ENCODE measurements at regions not wholly inside any gene's neighbourhood (a gene's known extent, or its start where the extent isn't known, plus 50 kb on each side); places are given as distances from the start of the nearest gene placed in this dataset.
"Not testable (repeated sequence)": the region's sequence is repeated elsewhere in the genome, so short reads cannot be mapped to it uniquely, and the experiment has no call there.

- Histone ChIP-seq H3K27me3 (ENCODE audit: control insufficient read depth, insufficient read depth, low read length) (no peaks in the 10 kb centered on the region), H3K9me3 (ENCODE audit: control insufficient read depth, insufficient read depth, low read length) (no peaks in the 10 kb centered on the region), H3K36me3 (ENCODE audit: control insufficient read depth, insufficient read depth, low read length) (no peaks in the 10 kb centered on the region), H3K4me3 (ENCODE audit: low read depth, low read length) (no peak overlapping the region), H3K4me1 (ENCODE audit: control insufficient read depth, insufficient read depth, low read length) (no peaks in the 10 kb centered on the region), H3K27ac (ENCODE audit: low read depth, low read length) (no peak overlapping the region)
- peak in 1 of 6 donors; percentile 51 for DNase-seq (ENCODE audit: low read depth in 4 of 6, low spot score in 6 of 6)
Measured at GRCh38 chr11:98409069-98409468, 611.7 kb upstream of the CNTN5 start.

DNA sequence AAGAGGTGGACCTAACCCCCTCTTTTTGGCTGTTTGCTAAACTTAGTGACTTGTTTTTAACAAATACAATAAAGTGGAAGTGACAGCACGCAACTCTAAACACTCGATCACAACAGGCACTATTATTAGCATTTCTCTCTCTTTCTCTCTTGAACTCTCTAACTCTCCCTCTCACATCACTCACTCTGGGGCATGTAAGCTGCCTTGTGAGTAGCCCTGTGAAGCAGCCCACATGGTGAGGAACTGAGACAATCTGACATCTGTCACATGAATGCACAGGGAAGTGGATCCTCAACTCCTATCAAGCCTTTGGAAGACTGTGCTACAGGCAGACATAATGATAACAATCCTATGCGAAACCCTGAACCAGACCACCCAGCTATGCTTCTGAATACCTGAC lies 609.0 kb upstream of the CNTN5 start:
- 15% methylated on average over 2 of the region's 3 CpGs for WGBS (ENCODE audit: insufficient coverage)
- no peaks in the 10 kb centered on the region for H3K9me3 ChIP-seq (ENCODE audit: control insufficient read depth, insufficient read depth, low read length)
- H3K36me3 ChIP-seq (ENCODE audit: control insufficient read depth, insufficient read depth, low read length): no peaks in the 10 kb centered on the region
- H3K27me3 ChIP-seq (ENCODE audit: control insufficient read depth, insufficient read depth, low read length): no peaks in the 10 kb centered on the region
- no peak for DNase-seq (ENCODE audit: low read depth in 4 of 6, low spot score in 6 of 6)
- no peak overlapping the region for H3K27ac ChIP-seq (ENCODE audit: low read depth, low read length)
- H3K4me3 ChIP-seq (ENCODE audit: low read depth, low read length): no peak overlapping the region
- no peaks in the 10 kb centered on the region for H3K4me1 ChIP-seq (ENCODE audit: control insufficient read depth, insufficient read depth, low read length)

- Histone ChIP-seq H3K4me3 (ENCODE audit: low read depth, low read length) (no peak overlapping the region), H3K27ac (ENCODE audit: low read depth, low read length) (no peak overlapping the region), H3K27me3 (ENCODE audit: control insufficient read depth, insufficient read depth, low read length) (no peaks in the 10 kb centered on the region), H3K4me1 (ENCODE audit: control insufficient read depth, insufficient read depth, low read length) (no peaks in the 10 kb centered on the region), H3K36me3 (ENCODE audit: control insufficient read depth, insufficient read depth, low read length) (no peaks in the 10 kb centered on the region), H3K9me3 (ENCODE audit: control insufficient read depth, insufficient read depth, low read length) (no peaks in the 10 kb centered on the region)
- WGBS (ENCODE audit: insufficient coverage): no CpG with 5 or more reads among the region's 3 CpGs
- peak in 2 of 6 donors; percentile 6 to 76 for DNase-seq (ENCODE audit: low read depth in 4 of 6, low spot score in 6 of 6)
Measured at GRCh38 chr11:98417256-98417755, 603.4 kb upstream of the CNTN5 start.

GRCh38 chr11:98423933-98424332 lies 596.8 kb upstream of the CNTN5 start:
- no peaks in the 10 kb centered on the region for H3K27me3 ChIP-seq (ENCODE audit: control insufficient read depth, insufficient read depth, low read length)

GRCh38 chr11:98424773-98425172 lies 596.0 kb upstream of the CNTN5 start:
- H3K4me3 ChIP-seq (ENCODE audit: low read depth, low read length); H3K36me3 ChIP-seq (ENCODE audit: control insufficient read depth, insufficient read depth, low read length); DNase-seq (ENCODE audit: low read depth in 4 of 6, low spot score in 6 of 6); H3K27me3 ChIP-seq (ENCODE audit: control insufficient read depth, insufficient read depth, low read length); H3K4me1 ChIP-seq (ENCODE audit: control insufficient read depth, insufficient read depth, low read length); H3K27ac ChIP-seq (ENCODE audit: low read depth, low read length); H3K9me3 ChIP-seq (ENCODE audit: control insufficient read depth, insufficient read depth, low read length): not testable (repeated sequence)
- WGBS (ENCODE audit: insufficient coverage): 95% methylated on average over 2 of the region's 3 CpGs

More at GRCh38 chr11:98423933-98424332, 596.8 kb upstream of the CNTN5 start:
- 92% methylated on average over 8 of the region's 8 CpGs for WGBS (ENCODE audit: insufficient coverage)
- no peak overlapping the region for H3K4me3 ChIP-seq (ENCODE audit: low read depth, low read length)
- peaks cover 7% of the 10 kb centered on the region for H3K9me3 ChIP-seq (ENCODE audit: control insufficient read depth, insufficient read depth, low read length)
- H3K4me1 ChIP-seq (ENCODE audit: control insufficient read depth, insufficient read depth, low read length): no peaks in the 10 kb centered on the region
- H3K36me3 ChIP-seq (ENCODE audit: control insufficient read depth, insufficient read depth, low read length): no peaks in the 10 kb centered on the region
- DNase-seq (ENCODE audit: low read depth in 4 of 6, low spot score in 6 of 6): no peak
- no peak overlapping the region for H3K27ac ChIP-seq (ENCODE audit: low read depth, low read length)

DNA sequence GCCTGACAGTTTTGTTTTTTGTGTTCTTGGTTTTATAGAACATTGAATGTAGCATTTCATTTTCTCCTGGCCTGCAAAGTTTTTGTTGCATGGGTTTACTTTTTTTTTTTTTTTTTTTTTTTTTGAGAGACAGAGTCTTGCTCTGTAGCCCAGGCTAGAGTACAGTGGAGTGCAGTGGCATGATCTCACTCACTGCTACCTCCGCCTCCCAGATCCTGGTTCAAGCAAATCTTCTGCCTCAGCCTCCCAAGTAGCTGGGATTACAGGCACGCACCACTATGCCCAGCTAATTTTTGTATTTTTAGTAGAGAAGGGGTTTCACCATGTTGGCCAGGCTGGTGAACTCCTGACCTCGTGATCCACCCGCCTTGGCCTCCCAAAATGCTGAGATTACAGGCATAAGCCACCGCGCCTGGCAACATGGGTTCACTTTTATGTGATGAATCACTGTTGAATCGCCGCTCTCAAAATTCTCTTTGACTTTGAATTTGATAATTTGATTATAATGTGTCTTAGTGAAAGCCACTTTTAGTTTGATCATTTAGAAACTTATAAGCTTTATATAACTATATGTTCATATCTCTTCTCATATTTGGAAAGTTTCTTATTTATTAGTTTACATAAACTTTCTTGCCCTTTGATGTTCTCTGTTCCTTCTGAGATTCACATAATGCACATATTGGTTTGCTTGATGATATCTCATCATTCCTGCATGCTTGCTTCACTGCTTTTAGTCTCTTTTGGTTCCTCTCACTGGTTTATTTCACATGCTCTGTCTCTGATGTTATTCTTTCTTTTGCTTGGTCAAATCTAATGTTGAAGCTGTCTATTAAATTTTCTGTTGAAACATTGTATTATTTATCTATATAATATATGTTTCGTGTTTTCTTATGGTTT lies 589.0 kb upstream of the CNTN5 start:
- 100% methylated on average over 2 of the region's 9 CpGs for WGBS (ENCODE audit: insufficient coverage)
- Histone ChIP-seq H3K4me3 (ENCODE audit: low read depth, low read length) (no peak overlapping the region), H3K4me1 (ENCODE audit: control insufficient read depth, insufficient read depth, low read length) (no peaks in the 10 kb centered on the region), H3K27me3 (ENCODE audit: control insufficient read depth, insufficient read depth, low read length) (no peaks in the 10 kb centered on the region), H3K9me3 (ENCODE audit: control insufficient read depth, insufficient read depth, low read length) (peaks cover 7% of the 10 kb centered on the region), H3K36me3 (ENCODE audit: control insufficient read depth, insufficient read depth, low read length) (no peaks in the 10 kb centered on the region), H3K27ac (ENCODE audit: low read depth, low read length) (no peak overlapping the region)
- DNase-seq (ENCODE audit: low read depth in 4 of 6, low spot score in 6 of 6): no peak

- H3K27me3 ChIP-seq (ENCODE audit: control insufficient read depth, insufficient read depth, low read length): no peaks in the 10 kb centered on the region
- H3K36me3 ChIP-seq (ENCODE audit: control insufficient read depth, insufficient read depth, low read length): no peaks in the 10 kb centered on the region
- no peaks in the 10 kb centered on the region for H3K4me1 ChIP-seq (ENCODE audit: control insufficient read depth, insufficient read depth, low read length)
- H3K9me3 ChIP-seq (ENCODE audit: control insufficient read depth, insufficient read depth, low read length): no peaks in the 10 kb centered on the region
- DNase-seq (ENCODE audit: low read depth in 4 of 6, low spot score in 6 of 6): peak in 2 of 6 donors; percentile 13 to 89
- no peak overlapping the region for H3K4me3 ChIP-seq (ENCODE audit: low read depth, low read length)
- H3K27ac ChIP-seq (ENCODE audit: low read depth, low read length): no peak overlapping the region
- no CpG with 5 or more reads among the region's 1 CpG for WGBS (ENCODE audit: insufficient coverage)
Measured at GRCh38 chr11:98434296-98434695, 586.5 kb upstream of the CNTN5 start.

DNA sequence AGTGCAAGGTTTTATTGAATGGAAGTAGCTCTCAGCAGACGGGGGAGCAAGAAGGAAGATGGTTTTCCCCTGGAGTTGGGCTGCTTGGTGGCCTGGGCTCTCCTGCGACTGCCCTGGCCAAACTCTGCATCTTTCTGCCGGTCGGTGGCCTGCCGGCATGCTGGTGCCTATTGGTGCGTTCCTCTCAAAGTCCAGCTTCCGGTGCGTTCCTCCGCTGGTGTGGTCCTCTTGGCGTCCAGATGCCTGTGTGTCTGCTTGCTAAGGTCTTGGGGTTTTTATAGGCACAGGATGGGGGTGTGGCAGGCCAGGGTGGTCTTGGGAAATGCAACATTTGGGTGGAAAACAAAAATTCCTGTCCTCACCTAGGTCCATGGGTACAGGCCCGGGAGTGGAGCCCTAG lies 567.4 kb upstream of the CNTN5 start:
- no peak for DNase-seq (ENCODE audit: low read depth in 4 of 6, low spot score in 6 of 6)
- Histone ChIP-seq H3K4me1 (ENCODE audit: control insufficient read depth, insufficient read depth, low read length) (no peaks in the 10 kb centered on the region), H3K4me3 (ENCODE audit: low read depth, low read length) (no peak overlapping the region), H3K9me3 (ENCODE audit: control insufficient read depth, insufficient read depth, low read length) (no peaks in the 10 kb centered on the region), H3K27ac (ENCODE audit: low read depth, low read length) (no peak overlapping the region), H3K27me3 (ENCODE audit: control insufficient read depth, insufficient read depth, low read length) (no peaks in the 10 kb centered on the region), H3K36me3 (ENCODE audit: control insufficient read depth, insufficient read depth, low read length) (no peaks in the 10 kb centered on the region)
- WGBS (ENCODE audit: insufficient coverage): 96% methylated on average over 11 of the region's 11 CpGs

DNA sequence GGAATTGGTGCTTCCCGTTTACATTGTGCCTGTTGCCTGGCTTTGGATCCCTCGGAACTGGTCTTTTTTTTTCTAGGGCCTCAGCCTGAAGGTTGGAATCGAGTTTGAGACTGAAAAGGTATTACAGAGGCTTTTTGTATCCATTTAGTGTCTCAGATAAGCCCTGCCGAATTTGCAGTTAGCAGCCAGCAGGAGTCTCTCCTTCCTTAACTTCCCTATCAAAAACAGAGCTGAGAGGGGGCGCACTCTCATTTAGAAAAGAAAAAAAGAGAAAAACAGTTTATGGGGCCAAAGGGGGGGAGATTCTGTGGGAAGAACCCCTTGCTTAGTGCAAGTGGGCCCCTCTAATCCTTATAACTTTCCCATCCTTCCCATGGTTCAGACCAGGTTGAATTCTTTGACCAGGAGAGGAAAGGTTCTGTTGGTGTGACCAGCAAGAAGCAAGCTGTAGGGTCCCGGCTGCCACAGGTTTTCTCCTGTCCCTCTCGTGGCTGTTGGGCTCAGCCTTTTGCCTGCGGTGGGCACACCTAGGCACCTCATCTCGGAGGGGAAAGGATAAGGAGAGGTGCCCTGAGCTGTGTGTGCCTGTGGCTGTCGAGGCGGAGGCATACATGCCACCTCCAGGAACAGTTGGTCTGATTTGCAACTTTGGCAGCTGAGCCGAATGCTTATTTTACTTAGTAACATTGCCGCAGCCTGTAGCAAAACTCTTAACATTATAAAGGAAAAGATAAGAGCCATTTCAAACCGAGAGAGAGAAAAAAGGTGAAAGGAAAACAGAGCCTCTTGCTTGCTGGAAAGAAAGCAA lies 565.0 kb upstream of the CNTN5 start:
- DNase-seq (ENCODE audit: low read depth in 4 of 6, low spot score in 6 of 6): peak in 1 of 6 donors; percentile 81
- H3K27me3 ChIP-seq (ENCODE audit: control insufficient read depth, insufficient read depth, low read length): no peaks in the 10 kb centered on the region
- H3K36me3 ChIP-seq (ENCODE audit: control insufficient read depth, insufficient read depth, low read length): no peaks in the 10 kb centered on the region
- H3K9me3 ChIP-seq (ENCODE audit: control insufficient read depth, insufficient read depth, low read length): no peaks in the 10 kb centered on the region
- no peak overlapping the region for H3K27ac ChIP-seq (ENCODE audit: low read depth, low read length)
- H3K4me1 ChIP-seq (ENCODE audit: control insufficient read depth, insufficient read depth, low read length): no peaks in the 10 kb centered on the region
- H3K4me3 ChIP-seq (ENCODE audit: low read depth, low read length): no peak overlapping the region
- 83% methylated on average over 7 of the region's 14 CpGs for WGBS (ENCODE audit: insufficient coverage)

All from spinal cord (tissue), 9 donors.